G401.6 (cell line): ENCODE measurements at regions not wholly inside any gene's neighbourhood (a gene's known extent, or its start where the extent isn't known, plus 50 kb on each side); places are given as distances from the start of the nearest gene placed in this dataset.

Experiments
- FAIRE-seq: peaks from 2 replicates; lab custom pipeline; 2012; peaks lifted over from hg19 to GRCh38; lab: Jason Lieb, UNC

DNA sequence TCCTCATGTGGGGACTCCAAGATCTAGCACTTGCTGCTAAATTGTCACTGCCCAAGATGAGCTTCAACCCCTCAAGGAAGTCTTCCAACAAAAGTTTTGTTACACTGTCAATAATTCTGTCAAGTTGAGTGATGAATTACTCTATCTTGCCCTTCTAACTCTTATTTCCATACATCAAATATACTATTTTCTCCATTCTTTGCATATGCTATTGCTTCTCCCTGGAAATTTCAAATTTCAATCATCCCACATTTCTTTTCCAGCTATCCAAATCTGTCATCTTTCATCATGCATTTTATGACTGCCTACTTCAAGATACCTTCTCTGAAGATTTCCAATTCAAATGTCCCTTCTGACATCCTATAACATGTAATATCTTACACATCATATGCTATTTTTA, 175.2 kb upstream of the KCND2 start:
- FAIRE-seq, result no peak

- no peak for FAIRE-seq
These were observed 164.6 kb upstream of the KCND2 start for GRCh38 chr7:120108376-120108775.

DNA sequence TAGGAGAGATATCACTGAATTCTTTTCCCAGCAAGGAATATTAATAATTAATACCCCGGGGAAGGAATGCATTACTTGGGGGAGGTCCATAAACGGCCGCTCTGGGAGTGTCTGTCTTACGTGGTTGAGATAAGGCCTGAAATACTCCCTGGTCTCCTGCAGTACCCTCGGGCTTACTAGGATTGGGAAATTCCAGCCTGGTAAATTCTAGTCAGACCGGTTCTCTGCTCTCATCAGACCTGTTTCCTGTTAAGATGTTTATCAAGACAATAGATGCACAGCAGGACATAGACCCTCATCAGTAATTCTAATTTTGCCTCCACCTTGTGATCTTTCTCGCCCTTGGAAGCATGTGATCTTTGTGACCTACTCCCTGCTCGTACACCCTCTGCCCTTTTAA, 162.8 kb upstream of the KCND2 start:
- no peak for FAIRE-seq

GRCh38 chr7:120114626-120115025, 158.3 kb upstream of the KCND2 start:
- FAIRE-seq, result no peak

DNA sequence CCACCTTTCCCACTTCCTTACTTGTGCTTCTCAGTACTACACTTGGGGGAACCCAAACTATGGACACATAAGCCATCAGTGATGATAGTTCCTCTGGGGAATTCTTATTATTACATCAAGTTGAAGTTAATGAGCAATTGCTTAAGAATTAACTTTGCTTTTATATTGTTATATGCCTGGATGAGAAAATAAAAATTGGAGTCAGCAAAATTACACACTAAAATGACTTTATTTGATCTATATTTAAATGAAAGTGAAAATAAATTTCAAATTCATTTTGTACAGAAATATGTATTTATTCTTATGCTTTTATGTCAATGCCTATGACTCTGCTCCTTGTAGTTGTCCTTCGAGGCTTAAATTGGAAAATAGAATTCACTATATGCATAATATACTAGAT, 149.4 kb upstream of the KCND2 start:
- FAIRE-seq, result no peak

DNA sequence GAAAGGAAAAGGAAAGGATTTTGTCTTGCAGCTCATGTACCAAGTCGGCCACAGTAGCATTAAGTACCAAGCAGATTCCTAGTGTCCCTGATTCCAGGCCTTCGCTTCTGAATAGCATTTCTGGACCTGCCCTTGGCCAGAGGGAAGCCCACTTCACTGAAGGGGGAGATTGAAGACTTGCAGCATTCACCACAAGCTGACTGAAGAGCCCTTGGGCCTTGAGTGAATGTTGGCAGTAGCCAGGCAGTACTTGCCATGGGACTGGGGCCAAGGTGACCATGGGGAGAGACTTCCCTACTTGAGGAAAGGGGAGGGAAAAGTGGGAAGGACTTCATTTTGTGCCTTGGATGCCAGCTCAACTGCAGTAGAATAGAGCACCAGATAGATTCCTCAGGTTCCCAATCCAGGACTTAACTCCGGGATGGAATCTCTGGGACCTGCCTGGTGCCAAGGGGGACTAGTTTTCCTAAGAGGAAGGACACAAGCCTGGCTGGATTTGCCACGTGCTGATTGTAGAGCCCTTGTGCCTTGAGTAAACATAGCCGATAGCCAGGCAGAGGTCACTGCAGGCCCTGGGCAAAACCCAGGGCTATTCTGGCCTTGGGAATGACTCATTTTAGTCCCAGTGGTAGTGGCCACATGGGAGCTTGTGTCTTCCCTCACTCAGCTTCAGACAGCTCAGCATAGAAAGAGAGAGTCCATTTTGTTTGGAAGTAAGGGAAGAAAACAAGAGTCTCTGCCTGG, 141.7 kb upstream of the KCND2 start:
- FAIRE-seq, result no peak

GRCh38 chr7:120138497-120138896, 134.5 kb upstream of the KCND2 start:
- no peak for FAIRE-seq

DNA sequence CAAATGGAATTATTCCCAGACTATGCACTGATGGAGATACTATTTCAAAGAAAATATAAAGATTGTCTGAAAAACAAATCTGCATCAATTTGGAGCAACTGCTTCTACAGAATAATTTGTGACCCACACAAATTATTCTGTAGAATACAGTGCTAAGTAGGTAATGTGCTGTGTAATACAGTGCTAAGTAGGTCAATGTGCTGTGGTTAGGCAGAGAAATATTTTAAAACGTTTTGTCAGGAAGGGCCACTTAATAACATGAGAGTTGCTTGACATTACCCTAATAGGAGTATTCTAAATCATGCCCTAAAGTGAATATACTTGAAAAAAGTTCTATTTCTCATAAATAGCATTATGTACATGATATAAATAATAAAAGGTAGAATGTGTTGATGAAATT, 116.5 kb upstream of the KCND2 start:
- FAIRE-seq, result no peak

DNA sequence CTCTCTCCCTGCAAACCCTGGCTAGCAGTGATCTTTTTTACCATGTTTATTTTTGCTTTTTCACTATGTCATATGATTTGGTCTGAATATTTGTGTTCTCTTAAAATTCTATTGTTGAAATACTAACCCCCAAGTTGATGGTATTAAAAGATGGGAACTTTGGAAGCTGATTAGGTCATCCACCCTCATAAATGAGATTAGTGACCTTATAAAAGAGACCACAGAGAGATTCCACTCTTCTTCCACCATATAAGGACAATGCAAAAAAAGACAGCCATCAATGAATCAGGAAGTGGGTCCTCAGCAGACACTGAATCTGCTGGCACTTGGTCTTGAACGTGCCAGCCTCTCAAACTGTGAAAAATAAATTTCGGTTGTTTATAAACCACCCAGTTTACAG, 112.8 kb upstream of the KCND2 start:
- no peak for FAIRE-seq

GRCh38 chr7:120163449-120163848, 109.5 kb upstream of the KCND2 start:
- FAIRE-seq, result no peak

GRCh38 chr7:120165227-120165626, 107.7 kb upstream of the KCND2 start:
- FAIRE-seq, result no peak

GRCh38 chr7:120168066-120168465, 104.9 kb upstream of the KCND2 start:
- no peak for FAIRE-seq

DNA sequence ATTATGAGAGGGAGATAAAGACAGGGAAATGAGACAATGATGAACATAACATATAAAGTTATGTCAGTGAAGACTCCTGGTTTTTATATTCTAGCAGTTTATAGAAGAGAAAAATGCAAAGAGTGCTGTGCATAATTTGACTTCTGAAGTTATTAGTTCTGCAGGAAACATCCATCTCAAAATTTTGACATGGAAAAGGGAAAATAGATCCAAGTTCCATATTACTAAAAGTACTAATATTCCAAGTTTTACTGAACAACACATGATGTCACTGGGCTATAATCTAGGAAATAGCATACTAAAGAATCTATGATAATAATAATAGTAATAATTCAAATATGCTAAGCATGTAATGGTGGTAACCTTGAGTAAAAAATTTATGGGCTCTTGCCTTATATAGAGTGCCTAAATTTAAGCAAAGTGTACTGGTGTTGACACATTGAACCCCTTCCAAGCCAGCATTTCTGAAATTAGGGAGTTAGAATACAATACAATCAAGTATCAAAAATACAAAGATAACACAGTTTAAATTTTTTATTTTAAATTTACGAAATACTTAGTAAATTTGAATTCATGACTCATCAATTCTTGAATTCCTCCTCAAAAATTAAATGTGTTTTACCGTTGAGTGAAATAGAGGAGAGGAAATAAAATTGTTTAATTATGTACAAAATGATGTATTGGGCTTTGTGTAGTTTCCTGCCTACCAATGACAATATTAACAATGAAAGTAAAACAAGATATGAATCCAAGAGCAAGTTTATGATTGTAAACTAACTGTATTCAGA, 102.8 kb upstream of the KCND2 start:
- FAIRE-seq, result no peak

GRCh38 chr7:120170834-120171233, 102.1 kb upstream of the KCND2 start:
- FAIRE-seq, result no peak

DNA sequence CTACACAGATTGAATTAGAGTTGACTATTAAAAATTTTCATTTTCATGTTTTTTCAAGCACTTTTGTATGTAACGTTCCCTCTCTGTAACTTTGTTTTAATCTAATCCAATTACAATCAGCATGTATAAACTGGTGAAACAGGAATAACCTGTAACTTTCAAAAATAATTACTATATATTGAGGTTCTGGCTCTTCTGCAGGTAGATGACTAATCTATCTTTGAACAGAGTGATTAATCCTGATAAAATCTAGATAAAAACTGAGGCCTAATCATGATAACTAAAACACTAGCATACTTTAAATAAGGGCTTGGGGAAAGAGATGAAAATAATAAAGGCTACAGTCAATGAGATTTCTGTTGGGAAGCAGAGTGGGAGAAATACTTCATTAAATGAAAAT, 101.6 kb upstream of the KCND2 start:
- no peak for FAIRE-seq

DNA sequence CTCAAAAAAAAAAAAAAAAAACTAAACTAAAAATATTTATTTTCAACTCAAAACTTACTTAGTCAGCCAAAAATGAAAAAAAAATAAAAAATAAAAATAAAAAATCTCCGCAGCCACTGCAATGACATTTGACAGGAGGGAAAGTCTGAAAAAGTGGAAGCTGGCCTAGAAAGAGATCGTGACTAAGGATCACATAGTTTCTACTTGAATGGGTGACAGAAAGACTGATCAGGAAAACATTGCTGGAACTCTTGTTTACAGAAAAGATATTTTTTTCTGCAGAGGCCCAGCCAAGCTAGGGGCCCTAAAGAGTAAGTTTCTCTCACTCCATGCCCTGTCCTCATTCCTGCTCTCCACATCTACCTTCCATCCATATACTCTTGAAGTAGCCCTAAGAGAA, 92.8 kb upstream of the KCND2 start:
- no peak for FAIRE-seq

DNA sequence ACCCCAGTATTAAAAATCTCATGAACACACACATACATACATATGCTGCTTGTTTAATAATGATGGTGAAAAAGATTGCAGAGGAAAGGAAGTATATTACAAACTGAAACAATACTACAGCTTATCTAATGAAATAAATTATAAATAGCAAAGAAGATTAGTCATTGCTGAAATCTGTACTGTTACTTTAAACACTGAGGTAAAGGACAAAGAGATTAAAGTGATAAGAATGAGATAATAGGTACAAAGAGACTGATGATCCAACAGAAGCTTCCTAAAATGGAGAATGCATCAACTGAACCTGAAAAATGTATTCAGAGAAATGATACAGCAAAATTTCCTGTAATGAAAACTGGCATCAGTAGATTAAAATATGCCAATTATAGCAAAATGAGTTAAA, 91.5 kb upstream of the KCND2 start:
- no peak for FAIRE-seq

GRCh38 chr7:120184866-120185265, 88.1 kb upstream of the KCND2 start:
- FAIRE-seq, result no peak

- FAIRE-seq, result no peak
These were observed 86.9 kb upstream of the KCND2 start for GRCh38 chr7:120185940-120186682.

DNA sequence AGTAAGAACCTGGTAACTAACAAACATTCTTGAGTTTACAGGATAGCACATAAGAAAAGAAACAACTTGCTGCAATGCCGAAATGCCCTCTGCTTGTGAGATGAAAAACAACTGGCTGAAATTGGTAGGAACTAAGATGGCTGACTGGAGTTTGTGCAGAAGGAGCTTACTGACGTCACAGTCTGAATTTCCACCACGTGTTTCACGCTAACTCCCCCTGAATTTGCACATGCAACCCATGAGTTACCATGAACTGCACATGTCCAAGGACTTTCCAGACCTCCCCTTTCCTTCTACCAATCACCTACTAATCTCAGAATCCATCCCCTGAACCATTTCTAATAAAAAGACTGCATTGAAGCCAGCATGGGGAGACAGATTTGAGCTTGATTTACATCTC, 86.3 kb upstream of the KCND2 start:
- no peak for FAIRE-seq

DNA sequence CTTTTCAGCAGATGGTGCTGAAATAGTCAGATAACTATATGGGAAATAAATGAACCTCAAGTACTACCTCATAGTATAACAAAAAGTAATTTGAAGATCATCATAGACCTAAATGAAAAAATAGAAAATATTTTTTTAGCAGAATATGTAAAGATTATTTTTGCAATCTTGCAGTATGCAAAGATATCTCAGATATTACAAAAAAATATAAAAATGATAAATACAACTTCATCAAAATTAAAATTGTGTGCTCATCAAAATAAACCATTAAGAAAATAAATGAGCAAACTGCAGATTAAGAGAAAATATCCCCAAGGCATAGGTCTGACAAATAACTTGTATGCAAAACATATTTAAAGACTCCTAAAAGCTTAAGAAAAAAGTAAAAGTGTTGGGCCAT, 83.4 kb upstream of the KCND2 start:
- no peak for FAIRE-seq

DNA sequence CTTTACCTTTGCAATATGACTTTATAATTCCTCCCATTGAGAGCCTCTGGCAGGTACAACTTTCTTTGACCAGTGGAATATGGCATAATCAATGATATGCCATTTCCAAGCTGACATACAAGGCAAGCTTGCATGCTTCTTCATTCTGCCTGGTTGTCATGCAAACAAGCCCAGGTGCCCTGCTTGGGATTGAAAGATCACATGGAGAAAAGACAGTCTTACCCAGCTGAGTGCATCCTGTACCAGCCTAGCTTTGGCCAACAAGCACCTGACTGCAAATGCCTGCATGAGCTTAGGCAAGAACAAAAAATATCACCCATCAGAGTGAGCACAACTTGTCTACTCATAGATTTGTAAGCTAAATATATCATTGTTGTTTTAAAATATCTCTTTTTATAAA, 82.9 kb upstream of the KCND2 start:
- no peak for FAIRE-seq

- no peak for FAIRE-seq
These were observed 82.4 kb upstream of the KCND2 start for GRCh38 chr7:120190566-120190965.
